ENCODE measurements at regions not wholly inside any gene's neighbourhood (a gene's known extent, or its start where the extent isn't known, plus 50 kb on each side); places are given as distances from the start of the nearest gene placed in this dataset.

DNA sequence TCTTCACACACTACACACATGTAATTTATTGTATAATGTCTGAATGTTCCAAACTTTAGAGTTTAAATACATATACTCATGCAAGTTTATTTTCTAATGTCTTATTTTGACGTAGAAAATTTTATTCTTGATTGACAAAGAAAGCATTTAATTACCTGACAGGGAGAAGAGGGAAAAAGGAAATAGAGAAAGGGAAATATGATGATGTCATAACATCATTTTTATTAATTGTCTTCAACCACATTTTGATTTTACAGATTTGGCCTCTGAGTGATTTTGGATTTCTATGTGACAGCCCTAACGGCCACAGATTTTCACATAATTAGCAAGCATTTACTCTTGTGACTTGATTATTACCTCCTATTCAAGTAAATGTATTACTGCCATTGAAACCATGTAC is 106.1 kb upstream of the FSTL4 start:
- no peak for DNase-seq (ENCODE audit: low read depth in 3 of 3, low spot score in 2 of 3)

GRCh38 chr5:133716532-133717183 is 104.3 kb upstream of the FSTL4 start:
- no peak for DNase-seq (ENCODE audit: low read depth in 3 of 3, low spot score in 2 of 3)

DNA sequence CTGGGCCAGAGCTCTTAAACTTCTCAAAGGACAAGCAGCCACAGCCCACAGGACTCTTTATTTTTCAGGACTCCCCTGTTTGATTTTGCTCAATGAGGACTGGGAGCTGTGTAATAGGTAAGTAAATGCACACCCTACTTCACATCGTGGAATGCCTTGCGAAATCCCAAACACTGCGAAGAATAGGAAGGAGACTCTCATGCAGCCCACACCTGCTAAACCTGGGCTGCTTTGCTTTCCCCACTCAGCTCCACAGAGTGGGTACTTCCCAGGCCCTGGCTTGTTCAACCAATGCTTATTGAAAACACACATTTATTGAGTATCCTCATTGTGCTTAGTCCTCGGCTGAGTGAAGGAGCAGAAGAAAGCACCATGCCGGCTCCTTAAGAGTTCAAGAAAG is 103.3 kb upstream of the FSTL4 start:
- no peak for DNase-seq (ENCODE audit: low read depth in 3 of 3, low spot score in 2 of 3)

- no peak for DNase-seq (ENCODE audit: low read depth in 3 of 3, low spot score in 2 of 3)
Observed at GRCh38 chr5:133715216-133715615, 102.9 kb upstream of the FSTL4 start.

DNA sequence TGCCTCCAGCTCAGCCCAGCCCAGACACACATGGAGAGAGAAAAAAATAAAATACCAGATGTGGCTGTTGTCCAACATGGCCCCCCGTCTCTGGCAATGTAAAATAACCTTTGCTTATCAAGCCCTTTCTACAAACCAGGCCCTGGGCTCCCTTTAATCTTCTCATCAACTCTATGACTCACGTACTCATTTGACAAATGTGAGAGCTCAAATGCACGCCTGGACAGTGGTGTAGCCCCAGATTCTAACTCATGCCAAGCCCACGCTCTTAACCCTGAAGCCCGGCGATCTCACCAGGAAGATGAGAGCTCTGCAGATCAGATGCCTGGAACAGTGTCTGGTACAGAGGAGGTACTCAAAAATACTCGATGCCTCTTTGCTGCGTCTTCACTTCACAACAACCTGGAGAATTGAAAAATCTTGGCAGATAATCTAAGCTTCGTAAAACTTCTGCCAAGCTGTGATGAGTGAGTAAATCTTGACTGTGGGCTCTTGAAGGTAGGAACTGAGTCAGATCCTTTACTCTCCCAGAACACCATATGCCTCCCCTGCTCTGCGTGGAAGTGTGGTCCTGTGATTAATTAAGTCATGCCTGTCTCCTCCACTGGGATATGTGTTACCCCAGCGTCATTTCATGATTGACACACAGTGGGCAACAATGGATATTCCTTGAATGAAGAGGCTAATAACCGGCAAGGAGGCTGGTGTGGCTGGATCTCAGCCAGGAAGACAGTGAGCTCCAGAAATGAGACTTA is 102.0 kb upstream of the FSTL4 start:
- DNase-seq (ENCODE audit: low read depth in 3 of 3, low spot score in 2 of 3): no peak

DNA sequence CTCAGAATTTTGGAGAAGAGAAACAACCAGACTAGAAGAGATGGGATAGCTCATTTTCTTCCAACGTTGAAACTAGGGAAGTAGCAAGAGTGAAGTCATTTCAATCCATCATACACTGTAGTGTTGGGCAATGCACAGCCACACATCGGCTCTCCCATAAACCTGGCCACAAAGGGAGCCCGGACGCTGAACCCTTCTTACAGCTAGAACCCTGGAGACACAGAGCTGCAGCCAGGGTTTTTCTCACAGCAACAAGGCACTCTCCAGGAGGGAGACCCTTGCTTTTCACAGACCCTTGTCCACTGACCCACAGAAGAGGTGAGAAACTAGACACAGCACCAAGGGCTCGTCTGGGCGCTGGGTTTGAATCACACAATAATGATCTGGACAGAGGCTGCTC is 101.4 kb upstream of the FSTL4 start:
- no peak for DNase-seq (ENCODE audit: low read depth in 3 of 3, low spot score in 2 of 3)

DNA sequence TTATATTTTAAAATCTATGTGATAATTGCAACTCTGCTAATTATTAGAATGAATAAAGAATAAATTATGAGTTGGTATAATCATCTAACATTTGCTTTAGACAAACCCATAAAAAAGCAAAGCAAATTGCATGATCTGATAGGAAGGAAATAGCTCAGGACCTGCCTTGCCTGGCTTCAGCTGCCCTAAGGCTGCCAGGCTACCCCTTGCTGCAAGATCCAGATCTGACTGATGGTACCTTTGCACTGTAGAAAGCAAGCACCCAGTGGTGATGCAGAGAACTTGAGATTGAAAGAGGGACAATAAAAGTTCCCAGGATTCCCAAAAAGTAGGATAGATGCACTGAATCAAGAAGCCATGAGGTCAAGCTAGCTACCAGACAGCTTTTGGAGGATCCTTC is 100.9 kb upstream of the FSTL4 start:
- DNase-seq (ENCODE audit: low read depth in 3 of 3, low spot score in 2 of 3): no peak

DNA sequence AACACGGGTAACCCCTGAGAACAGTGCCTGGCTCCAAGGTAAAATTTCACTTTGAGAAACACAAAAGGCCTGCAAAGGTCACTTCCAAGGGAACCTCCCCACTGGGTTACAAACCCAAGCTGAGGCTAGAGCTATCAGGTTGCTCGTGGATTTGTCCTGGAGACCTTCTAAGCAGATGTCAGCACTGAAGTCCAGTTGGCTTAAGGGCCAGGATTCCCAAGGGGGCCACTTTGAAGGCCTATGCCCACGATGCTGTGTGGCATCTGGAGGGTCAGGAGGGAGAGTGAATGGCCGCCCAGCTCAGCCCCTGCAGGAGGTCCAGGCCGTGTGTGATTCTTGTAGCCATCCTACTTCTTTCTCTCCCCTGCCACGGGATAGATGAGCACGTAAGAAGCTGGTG is 100.2 kb upstream of the FSTL4 start:
- DNase-seq (ENCODE audit: low read depth in 3 of 3, low spot score in 2 of 3): no peak

- DNase-seq (ENCODE audit: low read depth in 3 of 3, low spot score in 2 of 3): no peak
Observed at GRCh38 chr5:133709209-133709725, 96.9 kb upstream of the FSTL4 start.

DNA sequence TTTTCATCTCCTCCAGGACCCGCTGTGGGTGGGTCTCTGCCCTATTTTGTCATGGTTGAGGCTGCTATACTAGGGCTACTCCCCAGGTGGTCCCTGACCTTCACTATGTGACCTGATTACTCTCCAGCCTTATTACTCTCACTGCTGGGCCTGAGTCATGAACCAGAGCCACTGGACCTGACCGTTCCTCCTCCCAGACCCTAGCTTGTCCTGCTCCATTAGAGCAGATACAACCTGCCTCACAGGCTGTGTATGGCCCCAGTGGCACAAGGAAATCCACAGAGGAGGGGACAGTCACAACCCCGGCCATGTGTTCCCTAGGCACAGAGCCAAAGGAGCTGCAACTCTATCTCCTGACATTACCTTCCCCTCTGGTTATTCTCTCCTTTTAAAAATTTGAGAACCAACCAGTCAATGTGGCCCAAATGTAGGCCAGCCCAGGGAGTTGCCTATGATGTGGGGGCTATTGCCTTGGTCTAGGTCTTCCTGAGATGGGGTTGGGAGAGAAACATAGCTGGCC is 96.0 kb upstream of the FSTL4 start:
- no peak for DNase-seq (ENCODE audit: low read depth in 3 of 3, low spot score in 2 of 3)

- DNase-seq (ENCODE audit: low read depth in 3 of 3, low spot score in 2 of 3): no peak
Observed at GRCh38 chr5:133707629-133708028, 95.3 kb upstream of the FSTL4 start.

DNA sequence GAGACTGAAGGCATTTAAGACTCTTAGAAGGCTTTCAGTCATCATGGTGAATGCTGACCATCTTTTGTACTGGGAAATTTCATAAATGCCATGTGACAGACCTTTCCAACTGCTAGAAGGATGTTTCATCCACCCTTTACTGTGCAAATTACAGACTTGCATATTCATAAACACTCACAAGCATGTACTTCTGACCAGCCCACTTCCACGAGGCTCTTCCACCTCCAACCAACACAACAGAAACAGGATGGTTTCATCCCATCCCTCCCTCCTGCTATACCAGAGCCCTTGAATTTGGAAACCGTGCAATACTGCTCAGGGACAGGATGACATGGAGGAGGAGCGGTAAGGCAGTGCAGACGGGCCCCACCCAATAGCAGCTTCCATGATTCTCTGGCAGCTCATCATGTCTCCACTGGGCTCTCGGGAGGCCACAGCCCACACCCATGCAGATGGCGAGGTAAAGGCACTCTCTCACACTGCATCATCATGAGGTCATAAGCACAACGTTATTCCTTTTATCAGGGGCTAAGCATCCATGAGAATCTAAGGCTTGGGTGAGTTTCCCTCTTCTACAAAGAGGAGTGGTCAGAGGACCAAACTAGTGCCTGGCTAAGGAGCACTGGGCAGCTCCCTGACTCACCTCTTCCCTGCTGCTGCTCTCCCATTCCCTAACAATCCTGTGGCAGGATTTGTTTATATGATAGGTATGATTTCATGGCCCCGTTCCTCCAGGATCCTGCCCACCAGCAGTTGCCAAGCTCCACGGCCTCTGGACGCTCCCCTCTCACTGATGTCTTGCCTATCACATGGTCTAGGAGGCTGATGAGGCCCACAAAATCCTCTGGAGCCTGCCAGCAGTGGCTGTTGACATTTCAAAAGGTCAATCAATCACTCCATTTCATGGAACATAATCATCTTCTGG is 94.4 kb upstream of the FSTL4 start:
- no peak for DNase-seq (ENCODE audit: low read depth in 3 of 3, low spot score in 2 of 3)

DNA sequence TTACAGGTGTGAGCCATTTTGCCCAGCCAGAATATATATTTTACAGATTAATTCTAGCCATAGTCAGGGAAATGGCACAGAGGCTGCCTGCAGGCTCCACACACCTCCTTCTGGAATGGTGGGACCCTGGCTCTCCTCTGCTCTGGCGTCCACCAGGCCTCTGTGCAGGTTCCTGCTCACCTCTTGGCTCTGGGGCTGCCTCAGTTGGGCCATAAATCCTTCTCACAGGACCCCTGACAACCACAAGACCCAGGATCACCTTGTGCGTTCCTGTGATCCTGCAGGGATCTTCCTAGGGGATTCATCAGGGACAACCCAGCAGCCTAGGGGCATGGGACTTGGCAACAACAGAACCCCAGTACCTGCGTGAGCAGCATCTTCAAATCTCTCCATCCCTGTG is 93.0 kb upstream of the FSTL4 start:
- DNase-seq (ENCODE audit: low read depth in 3 of 3, low spot score in 2 of 3): no peak

- DNase-seq (ENCODE audit: low read depth in 3 of 3, low spot score in 2 of 3): no peak
Observed at GRCh38 chr5:133704411-133704810, 92.1 kb upstream of the FSTL4 start.

GRCh38 chr5:133703935-133704334 is 91.6 kb upstream of the FSTL4 start:
- no peak for DNase-seq (ENCODE audit: low read depth in 3 of 3, low spot score in 2 of 3)

DNA sequence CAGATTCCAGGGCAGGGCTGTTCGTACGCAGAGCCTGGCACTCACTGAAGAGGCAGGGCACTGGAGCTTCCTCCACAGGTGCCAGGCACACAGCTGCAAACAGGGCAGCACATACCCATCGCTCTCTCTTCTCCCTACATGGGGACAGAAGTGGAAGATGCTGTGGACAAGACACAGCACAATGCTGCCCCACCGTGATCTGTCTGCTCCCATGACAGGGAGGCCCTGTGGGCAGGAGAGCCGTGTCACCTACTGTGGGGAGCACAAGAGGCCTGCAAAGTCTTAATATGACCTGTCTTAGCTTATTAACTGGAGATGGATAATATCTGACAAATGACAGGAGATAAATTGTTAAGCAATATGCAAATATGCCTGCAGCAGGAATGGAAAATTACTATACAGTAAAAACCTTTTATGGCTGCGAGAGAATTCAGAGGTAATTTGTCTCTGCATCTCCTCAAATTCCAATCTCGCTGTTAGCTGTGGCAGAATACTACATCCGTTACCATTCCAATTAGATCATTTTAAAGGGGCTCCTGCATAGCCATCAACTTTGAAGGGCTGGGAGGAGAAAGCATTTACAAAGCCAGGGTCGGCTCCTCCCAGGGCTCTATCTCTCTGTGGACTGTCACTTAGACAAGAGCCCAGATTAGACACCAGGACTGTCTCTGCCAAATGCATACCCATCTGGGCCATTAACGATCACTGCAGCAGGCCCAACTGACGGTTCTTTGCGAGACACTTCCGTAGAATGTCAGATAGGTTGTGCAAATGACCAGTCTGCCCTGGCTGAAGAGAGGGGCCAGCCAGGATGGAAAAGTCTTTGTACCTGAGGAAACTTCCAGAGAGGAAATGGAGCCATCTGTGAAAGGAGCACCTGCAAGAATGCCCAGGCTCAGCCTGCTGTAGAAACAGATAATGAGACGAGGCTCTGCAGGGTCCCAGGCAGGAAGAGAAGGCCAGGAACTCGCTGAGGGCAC is 90.7 kb upstream of the FSTL4 start:
- no peak for DNase-seq (ENCODE audit: low read depth in 3 of 3, low spot score in 2 of 3)

GRCh38 chr5:133701871-133702270 is 89.5 kb upstream of the FSTL4 start:
- no peak for DNase-seq (ENCODE audit: low read depth in 3 of 3, low spot score in 2 of 3)

- DNase-seq (ENCODE audit: low read depth in 3 of 3, low spot score in 2 of 3): no peak
Observed at GRCh38 chr5:133700251-133700650, 87.9 kb upstream of the FSTL4 start.

DNA sequence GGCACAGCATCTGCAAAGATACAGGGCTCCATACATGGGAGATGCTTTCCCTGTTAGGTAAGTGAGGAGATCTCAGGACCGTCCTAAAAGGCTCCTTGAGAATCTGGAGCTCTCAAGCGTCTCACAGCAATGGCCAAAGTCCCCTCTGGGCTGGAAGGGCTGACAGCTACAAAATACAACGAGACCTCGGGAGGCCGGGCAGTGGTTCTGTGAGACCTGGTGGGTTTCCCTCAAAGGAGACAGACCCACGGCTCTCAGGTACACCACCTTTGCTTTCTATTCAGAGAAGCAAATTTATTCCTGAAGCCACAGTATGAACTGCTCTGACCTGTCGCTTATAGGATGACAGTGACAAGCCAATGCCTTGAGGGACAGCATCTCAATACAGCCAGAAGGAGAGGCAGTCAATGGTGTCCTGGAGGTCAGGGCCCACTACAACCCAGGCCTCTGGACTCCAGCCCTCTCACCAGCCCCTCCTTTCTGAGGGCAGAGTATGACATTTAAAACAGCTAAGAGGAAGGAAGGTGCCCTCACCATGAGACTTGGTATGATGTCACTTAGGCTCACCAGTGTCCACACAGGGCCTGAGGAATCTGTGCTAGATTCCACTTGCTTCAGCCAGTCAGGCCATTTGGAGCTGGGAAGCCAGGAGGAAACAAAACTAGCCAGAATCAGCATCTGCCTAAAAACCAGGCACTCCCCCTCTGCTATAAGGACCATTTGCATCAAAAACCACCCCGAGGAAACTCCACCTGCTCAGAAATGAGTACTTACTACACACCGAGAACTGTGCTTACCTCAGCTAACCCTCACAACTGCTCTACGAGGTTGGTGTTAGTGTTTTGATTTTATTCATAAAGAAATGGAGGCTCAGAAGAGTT is 86.5 kb upstream of the FSTL4 start:
- no peak for DNase-seq (ENCODE audit: low read depth in 3 of 3, low spot score in 2 of 3)
